ENCODE measurements at regions not wholly inside any gene's neighbourhood (a gene's known extent, or its start where the extent isn't known, plus 50 kb on each side); places are given as distances from the start of the nearest gene placed in this dataset.

GRCh38 chr5:124195411-124195810 lies 551.0 kb downstream of the ZNF608 start:
- no peak for TF ChIP-seq CTCF (IDR thresholded peaks at IDR 0.05)
- no peak for TF ChIP-seq EZH2 (IDR thresholded peaks at IDR 0.05; ENCODE audit: borderline replicate concordance, insufficient read depth, low read depth, low read length, poor library complexity, severe bottlenecking)
